GM12878 (cell line): ENCODE measurements at regions not wholly inside any gene's neighbourhood (a gene's known extent, or its start where the extent isn't known, plus 50 kb on each side); places are given as distances from the start of the nearest gene placed in this dataset.

Source experiments
- ATAC-seq: fragments of 200-7000 bp; cut with Tn5 transposase; 3 replicates; pipeline ENCODE4 v1.9.1; 2020; ENCODE audit warnings: mild to moderate bottlenecking, moderate library complexity
- BruUV-seq: library from RNA; stranded (reverse); fragments of 400-500 nt; replicated peaks from 2 replicates; lab custom pipeline; 2021; lab: Mats Ljungman, UMichigan
- CTCF ChIA-PET: fragments of 300-600 bp; sonication (Branson Sonifier 250); formaldehyde crosslinking; extraction: SDS; loops from one replicate; lab custom pipeline; 2021; ENCODE audit warnings: inconsistent platforms; lab: Yijun Ruan, JAX
- POLR2A ChIA-PET: fragments of 350-600 bp; formaldehyde crosslinking; extraction: SDS; loops from one replicate; lab custom pipeline; 2021; ENCODE audit warnings: inconsistent platforms; lab: Charles Lee
- RAD21 ChIA-PET: fragments of 300-600 bp; sonication (Branson Sonifier 250); formaldehyde crosslinking; loops from one replicate; lab custom pipeline; 2023; ENCODE audit warnings: antibody characterized with exemption; ENCODE audit not compliant: unreplicated experiment; lab: Charles Lee
- SMC1A ChIA-PET: fragments of 300-600 bp; sonication (Branson Sonifier 250); formaldehyde crosslinking; loops from one replicate; lab custom pipeline; 2023; ENCODE audit not compliant: unreplicated experiment, uncharacterized antibody; lab: Charles Lee
- DNase-seq: peaks from one replicate; pipeline ENCODE4 v3.0.0-alpha.2; 2011; ENCODE audit warnings: low read depth, low spot score
- FAIRE-seq: peaks from 3 replicates; lab custom pipeline; 2011; peaks lifted over from hg19 to GRCh38; lab: Jason Lieb, UNC
- H2AFZ ChIP-seq: 2 replicates; pipeline ENCODE4 v1.6.0; 2011; ENCODE audit warnings: low read depth, low read length, control low read depth; ENCODE audit not compliant: control insufficient read depth
- H3K27ac ChIP-seq: 2 replicates; pipeline ENCODE4 v1.5.1; 2011; ENCODE audit warnings: control low read depth; ENCODE audit not compliant: control insufficient read depth, insufficient read depth
- H3K27me3 ChIP-seq, 2 experiments: replicated peaks in 1 of 2; 2 replicates each; pipeline versions ENCODE4 v1.6.0 to v1.6.1; 2011; ENCODE audit warnings: low read length in 1 of 2; ENCODE audit not compliant: control insufficient read depth in 2 of 2, insufficient read depth in 2 of 2
- H3K36me3 ChIP-seq, 2 experiments: 2 replicates each; pipeline ENCODE4 v1.5.1; 2011; ENCODE audit warnings: low read length in 1 of 2; ENCODE audit not compliant: control insufficient read depth in 2 of 2, insufficient read depth in 2 of 2
- H3K4me1 ChIP-seq: 2 replicates; pipeline ENCODE4 v1.6.1; 2011; ENCODE audit warnings: mild to moderate bottlenecking, low read length, moderate library complexity, mixed read lengths; ENCODE audit not compliant: control insufficient read depth, insufficient read depth
- H3K4me2 ChIP-seq: 2 replicates; pipeline ENCODE4 v1.6.0; 2011; ENCODE audit warnings: control low read depth; ENCODE audit not compliant: control insufficient read depth, insufficient read depth
- H3K4me3 ChIP-seq: fragments of 200-600 bp; sonication (generic); 2 replicates; pipeline ENCODE4 v1.5.1; 2016
- H3K79me2 ChIP-seq: 2 replicates; pipeline ENCODE4 v1.6.0; 2011; ENCODE audit warnings: low read length; ENCODE audit not compliant: control insufficient read depth, insufficient read depth
- H3K9ac ChIP-seq: 2 replicates; pipeline ENCODE4 v1.8.0; 2011; ENCODE audit warnings: low read length, control low read depth, mixed read lengths; ENCODE audit not compliant: control insufficient read depth, insufficient read depth
- H3K9me3 ChIP-seq: replicated peaks from 3 replicates; pipeline ENCODE4 v1.5.1; 2011; ENCODE audit warnings: mild to moderate bottlenecking, low read length; ENCODE audit not compliant: control insufficient read depth, insufficient read depth
- H4K20me1 ChIP-seq: 2 replicates; pipeline ENCODE4 v1.6.0; 2011; ENCODE audit not compliant: control insufficient read depth, insufficient read depth
- BCL3 ChIP-seq: IDR thresholded peaks from 2 replicates; pipeline ENCODE4 v1.6.1; 2011; ENCODE audit warnings: borderline replicate concordance, low read depth, mild to moderate bottlenecking, moderate library complexity, low read length; ENCODE audit not compliant: insufficient read depth, poor library complexity, severe bottlenecking
- BCLAF1 ChIP-seq: fragments of 450-650 bp; IDR thresholded peaks from 2 replicates; pipeline ENCODE4 v1.6.1; 2017; ENCODE audit warnings: antibody characterized with exemption, mild to moderate bottlenecking, moderate library complexity
- EZH2 ChIP-seq: IDR thresholded peaks from 2 replicates; pipeline ENCODE4 v1.6.1; 2012; ENCODE audit warnings: low read depth, mild to moderate bottlenecking, control low read depth, inconsistent platforms, low read length, borderline replicate concordance; ENCODE audit not compliant: control insufficient read depth
- KDM1A ChIP-seq: fragments of 200-600 bp; sonication (generic); IDR thresholded peaks from 2 replicates; pipeline ENCODE4 v1.6.1; 2016; ENCODE audit warnings: borderline replicate concordance
- MAX ChIP-seq: IDR thresholded peaks from 2 replicates; pipeline ENCODE4 v1.6.1; 2012; ENCODE audit warnings: low read depth, low read length, improper control_type of control experiment
- POLR2AphosphoS2 ChIP-seq: IDR thresholded peaks from 2 replicates; pipeline ENCODE4 v1.6.1; 2011; ENCODE audit warnings: low read depth, mild to moderate bottlenecking, low read length, improper control_type of control experiment, moderate library complexity
- SMC3 ChIP-seq: IDR thresholded peaks from 2 replicates; pipeline ENCODE4 v1.6.1; 2011; ENCODE audit warnings: low read length, improper control_type of control experiment, borderline replicate concordance
- WGBS: methylation state at CpG from one replicate; pipeline ENCODE4 v1.1.6; 2016; ENCODE audit warnings: low lambda C conversion rate; ENCODE audit not compliant: insufficient replicate concordance, insufficient coverage; ENCODE audit errors: missing lambda C conversion rate; 5-methylcytosine and 5-hydroxymethylcytosine counted together
- in situ Hi-C: fragments of 300-500 bp; cut with MboI; formaldehyde crosslinking; loops from 9 replicates; pipeline ENCODE4 v1.14.3; 2018; ENCODE audit warnings: mixed read lengths
- intact Hi-C: fragments of 100-400 bp; cut with micrococcal nuclease; formaldehyde crosslinking; loops from one replicate; pipeline ENCODE4 v1.14.2; 2022; ENCODE audit not compliant: unreplicated experiment
- TF ChIP-seq, protein P1 (sequence below): IDR thresholded peaks from 2 replicates; pipeline ENCODE4 v1.6.1; 2012; ENCODE audit warnings: improper control_type of control experiment, low read depth, low read length; ENCODE audit not compliant: insufficient replicate concordance
- TF ChIP-seq, protein P2 (sequence below): fragments of 450-650 bp; formaldehyde crosslinking; IDR thresholded peaks from 2 replicates; pipeline ENCODE4 v1.4.0; 2020; ENCODE audit warnings: mild to moderate bottlenecking, moderate library complexity

DNA sequence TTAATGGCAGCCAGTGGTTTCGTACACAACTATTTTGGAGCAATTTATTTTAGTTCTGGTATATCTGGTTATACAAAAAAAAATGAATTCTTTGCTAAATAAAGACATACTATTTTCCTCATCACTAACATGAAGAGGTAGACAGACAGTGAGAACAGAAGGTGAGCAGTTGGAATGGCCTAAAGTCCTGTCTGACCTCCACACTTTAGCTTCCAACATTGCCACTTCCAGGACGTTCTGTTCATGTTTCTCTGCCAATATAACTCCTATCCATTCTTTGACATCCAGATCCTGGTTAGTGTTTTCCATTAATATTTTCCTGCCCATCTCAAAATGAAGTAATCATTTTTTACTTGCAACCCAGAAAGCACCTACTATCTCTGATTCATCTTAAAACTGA is 112.9 kb upstream of the FRY start:
- BruUV-seq: no TSS peak
- Histone ChIP-seq H3K4me2 (no peak overlapping the region), H3K36me3 (no peaks in the 10 kb centered on the region), H3K9ac (no peak overlapping the region), H3K9me3 (no peaks in the 10 kb centered on the region), H3K4me3 (no peak overlapping the region), H3K27me3 (no peaks in the 10 kb centered on the region), H3K27ac (no peak overlapping the region), H4K20me1 (no peaks in the 10 kb centered on the region), H2AFZ (no peak overlapping the region), H3K79me2 (no peaks in the 10 kb centered on the region), H3K4me1 (peaks cover 9% of the 10 kb centered on the region; the same call in 1 of the 2 replicates)
- CTCF ChIA-PET: interaction anchor here (1.2 to 3.6 kb wide), 3 partner anchors 9 to 83 kb away, joined by 4 to 42 read pairs (median 4); no protein-coding TSS in a partner anchor
- in situ Hi-C loops (no loop called here), intact Hi-C loops (no loop called here)
- DNase-seq (no peak), ATAC-seq (no peak), FAIRE-seq (no peak)
- SMC1A ChIA-PET: interaction anchor here (2.6 to 2.9 kb wide), 2 partner anchors 9 to 10 kb away, joined by 13 to 14 read pairs; no protein-coding TSS in a partner anchor
- 80% methylated on average over 2 of the region's 2 CpGs for WGBS
- RAD21 ChIA-PET: interaction anchor here (4.5 kb wide), 1 partner anchor 9 kb away, joined by 29 read pairs; no protein-coding TSS in a partner anchor
- POLR2A ChIA-PET: no interaction called here
- TF ChIP-seq BCLAF1: no peak
- TF ChIP-seq, protein P1, sequence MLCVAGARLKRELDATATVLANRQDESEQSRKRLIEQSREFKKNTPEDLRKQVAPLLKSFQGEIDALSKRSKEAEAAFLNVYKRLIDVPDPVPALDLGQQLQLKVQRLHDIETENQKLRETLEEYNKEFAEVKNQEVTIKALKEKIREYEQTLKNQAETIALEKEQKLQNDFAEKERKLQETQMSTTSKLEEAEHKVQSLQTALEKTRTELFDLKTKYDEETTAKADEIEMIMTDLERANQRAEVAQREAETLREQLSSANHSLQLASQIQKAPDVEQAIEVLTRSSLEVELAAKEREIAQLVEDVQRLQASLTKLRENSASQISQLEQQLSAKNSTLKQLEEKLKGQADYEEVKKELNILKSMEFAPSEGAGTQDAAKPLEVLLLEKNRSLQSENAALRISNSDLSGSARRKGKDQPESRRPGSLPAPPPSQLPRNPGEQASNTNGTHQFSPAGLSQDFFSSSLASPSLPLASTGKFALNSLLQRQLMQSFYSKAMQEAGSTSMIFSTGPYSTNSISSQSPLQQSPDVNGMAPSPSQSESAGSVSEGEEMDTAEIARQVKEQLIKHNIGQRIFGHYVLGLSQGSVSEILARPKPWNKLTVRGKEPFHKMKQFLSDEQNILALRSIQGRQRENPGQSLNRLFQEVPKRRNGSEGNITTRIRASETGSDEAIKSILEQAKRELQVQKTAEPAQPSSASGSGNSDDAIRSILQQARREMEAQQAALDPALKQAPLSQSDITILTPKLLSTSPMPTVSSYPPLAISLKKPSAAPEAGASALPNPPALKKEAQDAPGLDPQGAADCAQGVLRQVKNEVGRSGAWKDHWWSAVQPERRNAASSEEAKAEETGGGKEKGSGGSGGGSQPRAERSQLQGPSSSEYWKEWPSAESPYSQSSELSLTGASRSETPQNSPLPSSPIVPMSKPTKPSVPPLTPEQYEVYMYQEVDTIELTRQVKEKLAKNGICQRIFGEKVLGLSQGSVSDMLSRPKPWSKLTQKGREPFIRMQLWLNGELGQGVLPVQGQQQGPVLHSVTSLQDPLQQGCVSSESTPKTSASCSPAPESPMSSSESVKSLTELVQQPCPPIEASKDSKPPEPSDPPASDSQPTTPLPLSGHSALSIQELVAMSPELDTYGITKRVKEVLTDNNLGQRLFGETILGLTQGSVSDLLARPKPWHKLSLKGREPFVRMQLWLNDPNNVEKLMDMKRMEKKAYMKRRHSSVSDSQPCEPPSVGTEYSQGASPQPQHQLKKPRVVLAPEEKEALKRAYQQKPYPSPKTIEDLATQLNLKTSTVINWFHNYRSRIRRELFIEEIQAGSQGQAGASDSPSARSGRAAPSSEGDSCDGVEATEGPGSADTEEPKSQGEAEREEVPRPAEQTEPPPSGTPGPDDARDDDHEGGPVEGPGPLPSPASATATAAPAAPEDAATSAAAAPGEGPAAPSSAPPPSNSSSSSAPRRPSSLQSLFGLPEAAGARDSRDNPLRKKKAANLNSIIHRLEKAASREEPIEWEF: no peak
- TF ChIP-seq POLR2AphosphoS2: no peak
- TF ChIP-seq BCL3: no peak
- no peak for TF ChIP-seq MAX
- TF ChIP-seq EZH2: no peak
- TF ChIP-seq, protein P2, sequence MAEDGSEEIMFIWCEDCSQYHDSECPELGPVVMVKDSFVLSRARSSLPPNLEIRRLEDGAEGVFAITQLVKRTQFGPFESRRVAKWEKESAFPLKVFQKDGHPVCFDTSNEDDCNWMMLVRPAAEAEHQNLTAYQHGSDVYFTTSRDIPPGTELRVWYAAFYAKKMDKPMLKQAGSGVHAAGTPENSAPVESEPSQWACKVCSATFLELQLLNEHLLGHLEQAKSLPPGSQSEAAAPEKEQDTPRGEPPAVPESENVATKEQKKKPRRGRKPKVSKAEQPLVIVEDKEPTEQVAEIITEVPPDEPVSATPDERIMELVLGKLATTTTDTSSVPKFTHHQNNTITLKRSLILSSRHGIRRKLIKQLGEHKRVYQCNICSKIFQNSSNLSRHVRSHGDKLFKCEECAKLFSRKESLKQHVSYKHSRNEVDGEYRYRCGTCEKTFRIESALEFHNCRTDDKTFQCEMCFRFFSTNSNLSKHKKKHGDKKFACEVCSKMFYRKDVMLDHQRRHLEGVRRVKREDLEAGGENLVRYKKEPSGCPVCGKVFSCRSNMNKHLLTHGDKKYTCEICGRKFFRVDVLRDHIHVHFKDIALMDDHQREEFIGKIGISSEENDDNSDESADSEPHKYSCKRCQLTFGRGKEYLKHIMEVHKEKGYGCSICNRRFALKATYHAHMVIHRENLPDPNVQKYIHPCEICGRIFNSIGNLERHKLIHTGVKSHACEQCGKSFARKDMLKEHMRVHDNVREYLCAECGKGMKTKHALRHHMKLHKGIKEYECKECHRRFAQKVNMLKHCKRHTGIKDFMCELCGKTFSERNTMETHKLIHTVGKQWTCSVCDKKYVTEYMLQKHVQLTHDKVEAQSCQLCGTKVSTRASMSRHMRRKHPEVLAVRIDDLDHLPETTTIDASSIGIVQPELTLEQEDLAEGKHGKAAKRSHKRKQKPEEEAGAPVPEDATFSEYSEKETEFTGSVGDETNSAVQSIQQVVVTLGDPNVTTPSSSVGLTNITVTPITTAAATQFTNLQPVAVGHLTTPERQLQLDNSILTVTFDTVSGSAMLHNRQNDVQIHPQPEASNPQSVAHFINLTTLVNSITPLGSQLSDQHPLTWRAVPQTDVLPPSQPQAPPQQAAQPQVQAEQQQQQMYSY (CRISPR knock-in tag): no peak
- no peak for TF ChIP-seq SMC3
- TF ChIP-seq KDM1A: no peak
